DND-41 (cell line): ENCODE measurements at regions not wholly inside any gene's neighbourhood (a gene's known extent, or its start where the extent isn't known, plus 50 kb on each side); places are given as distances from the start of the nearest gene placed in this dataset.
A peak's percentile ranks its signal among the peaks of the same experiment; 100 is the strongest.

Source experiments
- ATAC-seq: fragments of 200-7000 bp; cut with Tn5 transposase; 3 replicates; pipeline ENCODE4 v1.9.1; 2021; ENCODE audit warnings: low read depth; ENCODE audit not compliant: insufficient read depth
- DNase-seq: peaks from one replicate; pipeline ENCODE4 v3.0.0-alpha.2; 2020
- H2AFZ ChIP-seq: 2 replicates; pipeline ENCODE4 v1.6.0; 2012; ENCODE audit warnings: low read depth, low read length
- H3K27ac ChIP-seq: 2 replicates; pipeline ENCODE4 v1.5.1; 2012; ENCODE audit warnings: low read length, inconsistent platforms
- H3K27me3 ChIP-seq: fragments of 200-600 bp; sonication (generic); 2 replicates; pipeline ENCODE4 v1.6.0; 2012; ENCODE audit warnings: low read length, mild to moderate bottlenecking, inconsistent platforms; ENCODE audit not compliant: insufficient read depth, poor library complexity
- H3K36me3 ChIP-seq: 2 replicates; pipeline ENCODE4 v1.5.1; 2012; ENCODE audit warnings: low read length, inconsistent platforms; ENCODE audit not compliant: insufficient read depth
- H3K4me1 ChIP-seq: 2 replicates; pipeline ENCODE4 v1.5.1; 2012; ENCODE audit warnings: mild to moderate bottlenecking, low read length; ENCODE audit not compliant: insufficient read depth
- H3K4me2 ChIP-seq: 2 replicates; pipeline ENCODE4 v1.6.0; 2012; ENCODE audit warnings: mild to moderate bottlenecking, moderate library complexity, low read length, inconsistent platforms; ENCODE audit not compliant: insufficient read depth
- H3K4me3 ChIP-seq, 2 experiments: fragments of 200-600 bp in 1 of 2; shearing (Covaris generic) in 1 of 2; 2 replicates each; pipeline ENCODE4 v1.5.1; 2012 to 2016; ENCODE audit warnings: inconsistent platforms in 2 of 2, low read length in 2 of 2, mild to moderate bottlenecking in 2 of 2, low read depth in 1 of 2, moderate library complexity in 1 of 2
- H3K79me2 ChIP-seq: 2 replicates; pipeline ENCODE4 v1.6.0; 2012; ENCODE audit warnings: low read length, inconsistent platforms; ENCODE audit not compliant: insufficient read depth
- H3K9ac ChIP-seq: 2 replicates; pipeline ENCODE4 v1.6.0; 2012; ENCODE audit warnings: low read depth, mild to moderate bottlenecking, inconsistent platforms, low read length, moderate library complexity
- H3K9me3 ChIP-seq: 2 replicates; pipeline ENCODE4 v1.5.1; 2012; ENCODE audit warnings: low read length, moderate library complexity, mild to moderate bottlenecking, inconsistent platforms; ENCODE audit not compliant: insufficient read depth, severe bottlenecking
- H4K20me1 ChIP-seq: 2 replicates; pipeline ENCODE4 v1.6.0; 2012; ENCODE audit warnings: low read length; ENCODE audit not compliant: insufficient read depth
- EZH2 ChIP-seq: IDR thresholded peaks from 3 replicates; pipeline ENCODE4 v1.6.1; 2012; ENCODE audit warnings: borderline replicate concordance, low read depth, mild to moderate bottlenecking, moderate library complexity, low read length, inconsistent platforms; ENCODE audit not compliant: severe bottlenecking
- TF ChIP-seq, protein P1 (sequence below): IDR thresholded peaks from 2 replicates; pipeline ENCODE4 v1.5.1; 2012; ENCODE audit warnings: borderline replicate concordance, low read length, moderate library complexity, mild to moderate bottlenecking; ENCODE audit not compliant: poor library complexity, severe bottlenecking; ENCODE audit errors: extremely low read depth

DNA sequence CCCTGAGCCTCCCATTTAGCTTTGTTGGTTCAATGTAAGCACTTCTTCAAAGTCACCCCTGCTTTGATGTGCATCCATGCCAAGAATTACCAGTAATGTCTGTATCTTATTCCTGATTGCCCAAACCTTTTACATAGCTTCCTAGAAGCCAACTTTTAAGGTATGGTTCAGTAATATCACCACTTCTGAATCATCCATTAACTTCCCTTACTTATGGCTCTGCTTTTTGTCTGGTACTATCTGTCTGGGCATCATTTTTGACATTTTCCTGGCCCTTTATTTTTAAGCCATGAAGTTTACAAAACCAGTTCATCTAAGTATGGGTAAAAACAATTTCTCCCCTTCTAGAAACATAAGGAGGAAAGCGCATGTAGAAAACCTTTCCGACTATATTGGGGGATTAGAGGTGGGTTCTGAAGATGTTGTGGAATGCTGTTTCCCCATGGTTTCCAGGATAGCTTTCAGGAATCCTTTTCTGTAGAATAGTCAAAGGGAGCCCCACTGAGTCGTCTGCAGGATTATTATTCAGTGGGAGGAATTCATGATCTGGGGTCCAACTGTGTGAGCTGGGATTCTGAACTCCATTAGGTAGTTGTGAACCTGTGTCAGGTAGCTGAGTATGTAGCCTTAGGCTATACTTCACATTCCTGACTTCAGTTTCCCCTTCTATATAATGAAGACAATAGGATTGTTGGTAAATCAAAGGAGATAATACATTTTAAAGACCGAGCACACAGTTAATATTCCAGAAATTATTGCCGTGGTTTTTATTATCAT, 163.8 kb downstream of the SUCLA2 start:
- no peaks in the 10 kb centered on the region for H3K4me1 ChIP-seq
- DNase-seq (no peak), ATAC-seq (no peak)
- TF ChIP-seq EZH2, result no peak
- TF ChIP-seq, protein P1, sequence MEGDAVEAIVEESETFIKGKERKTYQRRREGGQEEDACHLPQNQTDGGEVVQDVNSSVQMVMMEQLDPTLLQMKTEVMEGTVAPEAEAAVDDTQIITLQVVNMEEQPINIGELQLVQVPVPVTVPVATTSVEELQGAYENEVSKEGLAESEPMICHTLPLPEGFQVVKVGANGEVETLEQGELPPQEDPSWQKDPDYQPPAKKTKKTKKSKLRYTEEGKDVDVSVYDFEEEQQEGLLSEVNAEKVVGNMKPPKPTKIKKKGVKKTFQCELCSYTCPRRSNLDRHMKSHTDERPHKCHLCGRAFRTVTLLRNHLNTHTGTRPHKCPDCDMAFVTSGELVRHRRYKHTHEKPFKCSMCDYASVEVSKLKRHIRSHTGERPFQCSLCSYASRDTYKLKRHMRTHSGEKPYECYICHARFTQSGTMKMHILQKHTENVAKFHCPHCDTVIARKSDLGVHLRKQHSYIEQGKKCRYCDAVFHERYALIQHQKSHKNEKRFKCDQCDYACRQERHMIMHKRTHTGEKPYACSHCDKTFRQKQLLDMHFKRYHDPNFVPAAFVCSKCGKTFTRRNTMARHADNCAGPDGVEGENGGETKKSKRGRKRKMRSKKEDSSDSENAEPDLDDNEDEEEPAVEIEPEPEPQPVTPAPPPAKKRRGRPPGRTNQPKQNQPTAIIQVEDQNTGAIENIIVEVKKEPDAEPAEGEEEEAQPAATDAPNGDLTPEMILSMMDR, result no peak
- H2AFZ ChIP-seq, result no peak overlapping the region
- no peaks in the 10 kb centered on the region for H3K36me3 ChIP-seq
- no peaks in the 10 kb centered on the region for H4K20me1 ChIP-seq
- H3K4me3 ChIP-seq, result no peak overlapping the region
- no peak overlapping the region for H3K27ac ChIP-seq
- H3K9me3 ChIP-seq, result no peaks in the 10 kb centered on the region
- H3K79me2 ChIP-seq, result no peaks in the 10 kb centered on the region
- no peak overlapping the region for H3K9ac ChIP-seq
- no peak overlapping the region for H3K4me2 ChIP-seq
- H3K27me3 ChIP-seq, result peaks cover 14% of the 10 kb centered on the region

DNA sequence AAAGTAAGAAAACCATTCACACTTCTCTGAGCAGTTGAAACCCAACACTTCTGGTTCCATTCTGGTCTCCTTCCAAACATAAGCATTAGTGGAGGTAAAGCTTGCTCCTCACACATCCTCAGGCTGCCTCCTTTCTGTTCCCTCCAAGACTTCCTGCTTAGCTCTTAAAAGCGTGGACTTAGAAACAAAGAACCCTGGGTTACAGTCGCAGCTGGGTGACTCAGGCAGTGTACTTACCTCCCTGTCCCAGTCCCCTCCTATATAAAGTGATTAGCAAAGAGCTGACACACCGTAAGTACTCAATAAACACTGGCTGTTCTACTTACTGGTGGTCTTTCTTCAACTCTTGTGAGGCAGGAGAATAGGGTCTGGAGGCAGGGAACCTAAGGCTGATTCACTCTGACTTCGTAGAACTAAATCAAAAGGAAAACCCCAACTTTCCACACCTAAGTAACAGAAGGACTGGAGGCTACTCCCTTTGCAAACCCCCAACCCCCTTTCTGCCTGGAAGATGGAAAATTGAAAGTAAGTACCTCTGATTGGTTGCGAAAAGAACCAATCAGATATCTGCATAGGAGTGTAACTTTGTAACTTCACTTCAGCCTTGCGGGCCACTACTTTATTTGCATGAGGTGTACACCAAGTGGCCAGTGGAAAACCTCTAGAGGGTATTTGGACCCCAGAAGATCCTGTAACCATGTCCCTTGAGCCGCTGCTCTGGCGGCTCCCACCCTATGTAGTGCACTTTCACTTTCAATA, 165.4 kb downstream of the SUCLA2 start:
- Histone ChIP-seq H3K79me2 (no peaks in the 10 kb centered on the region), H2AFZ (no peak overlapping the region), H3K4me1 (no peaks in the 10 kb centered on the region), H3K9me3 (no peaks in the 10 kb centered on the region), H3K9ac (no peak overlapping the region), H3K27me3 (peaks cover 11% of the 10 kb centered on the region), H3K27ac (no peak overlapping the region), H3K4me3 (no peak overlapping the region), H3K36me3 (no peaks in the 10 kb centered on the region), H4K20me1 (no peaks in the 10 kb centered on the region), H3K4me2 (no peak overlapping the region)
- TF ChIP-seq, protein P1, result no peak
- no peak for TF ChIP-seq EZH2
- ATAC-seq, result 0 out of 3 replicates have a peak, but pooled peaks have one; percentile 40
- DNase-seq, result no peak

DNA sequence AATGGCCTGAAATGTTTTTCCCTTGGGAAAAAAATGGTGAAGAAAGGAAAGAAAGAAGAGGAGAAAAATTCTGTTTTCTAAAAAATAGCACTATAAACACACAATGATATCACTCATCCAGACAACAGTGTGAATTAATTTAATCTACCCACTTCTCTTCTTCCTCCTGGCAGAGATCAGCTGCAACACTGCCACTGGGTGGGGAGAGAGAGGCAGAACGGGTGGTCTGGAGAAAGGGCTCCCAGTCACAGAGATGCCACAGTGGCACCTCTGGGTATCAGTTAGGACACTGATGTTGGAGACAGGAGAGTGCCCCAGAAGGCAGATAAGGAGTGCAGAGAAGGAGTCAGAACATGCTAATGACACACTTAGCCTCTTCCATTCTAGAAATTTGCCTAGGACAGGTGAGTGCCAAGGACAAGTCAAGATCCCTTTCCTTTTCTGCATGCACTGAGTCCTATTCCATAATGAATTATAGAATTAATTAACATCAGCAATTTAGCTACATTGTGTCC, 168.6 kb downstream of the SUCLA2 start:
- H3K79me2 ChIP-seq, result no peaks in the 10 kb centered on the region
- no peaks in the 10 kb centered on the region for H4K20me1 ChIP-seq
- H3K9me3 ChIP-seq, result no peaks in the 10 kb centered on the region
- H3K27ac ChIP-seq, result no peak overlapping the region
- H3K4me2 ChIP-seq, result no peak overlapping the region
- no peaks in the 10 kb centered on the region for H3K36me3 ChIP-seq
- ATAC-seq (no peak), DNase-seq (no peak)
- peaks cover 3% of the 10 kb centered on the region for H3K27me3 ChIP-seq
- TF ChIP-seq EZH2, result no peak
- TF ChIP-seq, protein P1, result peak; percentile 32
- no peaks in the 10 kb centered on the region for H3K4me1 ChIP-seq
- no peak overlapping the region for H3K9ac ChIP-seq
- H3K4me3 ChIP-seq, result no peak overlapping the region
- no peak overlapping the region for H2AFZ ChIP-seq
